Neural cell (in vitro differentiated cells): ENCODE measurements at regions not wholly inside any gene's neighbourhood (a gene's known extent, or its start where the extent isn't known, plus 50 kb on each side); places are given as distances from the start of the nearest gene placed in this dataset.

Experiments used
- EP300 ChIP-seq: fragments of 450-650 bp; conservative IDR thresholded peaks from 2 replicates; pipeline ENCODE4 v1.6.1; 2014; ENCODE audit warnings: antibody characterized with exemption, mild to moderate bottlenecking, moderate library complexity; ENCODE audit not compliant: poor library complexity, severe bottlenecking
- EZH2 ChIP-seq: fragments of 200-600, 300-800 bp; shearing (Covaris generic), sonication (generic); IDR thresholded peaks from 2 replicates; pipeline ENCODE4 v1.6.1; 2014; ENCODE audit warnings: antibody characterized with exemption, low read length, borderline replicate concordance, mild to moderate bottlenecking; ENCODE audit not compliant: insufficient read depth, poor library complexity, severe bottlenecking
- POLR2AphosphoS5 ChIP-seq: IDR thresholded peaks from 2 replicates; pipeline ENCODE4 v1.6.1; 2012
- TAF1 ChIP-seq: IDR thresholded peaks from 2 replicates; pipeline ENCODE4 v1.6.1; 2012; ENCODE audit warnings: low read depth
- TF ChIP-seq, protein P1 (sequence below): fragments of 450-650 bp; IDR thresholded peaks from 2 replicates; pipeline ENCODE4 v1.5.1; 2014; ENCODE audit warnings: antibody characterized with exemption, mild to moderate bottlenecking, moderate library complexity; ENCODE audit not compliant: poor library complexity, severe bottlenecking

DNA sequence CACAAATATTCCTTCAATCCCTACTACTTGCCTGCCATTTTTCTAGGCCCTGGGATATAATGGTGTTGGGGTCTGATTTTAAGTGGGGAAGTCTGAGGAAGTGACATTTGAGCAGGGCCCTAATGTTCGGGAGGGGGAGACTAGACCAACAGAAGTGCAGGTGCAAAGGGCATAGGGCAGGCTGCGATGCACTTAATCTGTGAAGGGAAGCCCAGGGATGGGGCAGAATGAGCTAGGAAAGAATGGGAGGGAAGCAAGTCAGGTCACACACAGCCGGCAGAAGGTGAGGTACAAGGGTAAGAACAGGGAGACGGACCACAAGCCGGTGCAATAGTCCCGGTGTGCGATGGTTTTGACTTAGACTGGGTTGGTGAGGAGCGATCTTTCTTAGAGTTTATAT lies 146.8 kb downstream of the UNC5CL start:
- TF ChIP-seq POLR2AphosphoS5 (no peak), EP300 (no peak), TAF1 (no peak), EZH2 (no peak)
- TF ChIP-seq, protein P1, sequence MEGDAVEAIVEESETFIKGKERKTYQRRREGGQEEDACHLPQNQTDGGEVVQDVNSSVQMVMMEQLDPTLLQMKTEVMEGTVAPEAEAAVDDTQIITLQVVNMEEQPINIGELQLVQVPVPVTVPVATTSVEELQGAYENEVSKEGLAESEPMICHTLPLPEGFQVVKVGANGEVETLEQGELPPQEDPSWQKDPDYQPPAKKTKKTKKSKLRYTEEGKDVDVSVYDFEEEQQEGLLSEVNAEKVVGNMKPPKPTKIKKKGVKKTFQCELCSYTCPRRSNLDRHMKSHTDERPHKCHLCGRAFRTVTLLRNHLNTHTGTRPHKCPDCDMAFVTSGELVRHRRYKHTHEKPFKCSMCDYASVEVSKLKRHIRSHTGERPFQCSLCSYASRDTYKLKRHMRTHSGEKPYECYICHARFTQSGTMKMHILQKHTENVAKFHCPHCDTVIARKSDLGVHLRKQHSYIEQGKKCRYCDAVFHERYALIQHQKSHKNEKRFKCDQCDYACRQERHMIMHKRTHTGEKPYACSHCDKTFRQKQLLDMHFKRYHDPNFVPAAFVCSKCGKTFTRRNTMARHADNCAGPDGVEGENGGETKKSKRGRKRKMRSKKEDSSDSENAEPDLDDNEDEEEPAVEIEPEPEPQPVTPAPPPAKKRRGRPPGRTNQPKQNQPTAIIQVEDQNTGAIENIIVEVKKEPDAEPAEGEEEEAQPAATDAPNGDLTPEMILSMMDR, result no peak
